Neuron (in vitro differentiated cells): ENCODE measurements at regions not wholly inside any gene's neighbourhood (a gene's known extent, or its start where the extent isn't known, plus 50 kb on each side); places are given as distances from the start of the nearest gene placed in this dataset.
"Not testable (repeated sequence)": the region's sequence is repeated elsewhere in the genome, so short reads cannot be mapped to it uniquely, and the experiment has no call there.

Experiments
- H2AFZ ChIP-seq: one replicate; pipeline ENCODE4 v1.6.1; 2013; ENCODE audit warnings: low read depth, mild to moderate bottlenecking, inconsistent platforms, low read length, moderate library complexity
- H3K27me3 ChIP-seq: one replicate; pipeline ENCODE4 v1.6.1; 2013; ENCODE audit warnings: low read length; ENCODE audit not compliant: insufficient read depth
- H3K36me3 ChIP-seq: one replicate; pipeline ENCODE4 v1.6.1; 2013; ENCODE audit warnings: low read length; ENCODE audit not compliant: insufficient read depth
- H3K4me1 ChIP-seq: one replicate; pipeline ENCODE4 v1.6.1; 2013; ENCODE audit warnings: low read length; ENCODE audit not compliant: insufficient read depth
- H3K4me3 ChIP-seq: 2 replicates; pipeline ENCODE4 v1.5.1; 2013; ENCODE audit warnings: mild to moderate bottlenecking, low read length, moderate library complexity
- H3K9me3 ChIP-seq: one replicate; pipeline ENCODE4 v1.6.1; 2013; ENCODE audit warnings: low read length

DNA sequence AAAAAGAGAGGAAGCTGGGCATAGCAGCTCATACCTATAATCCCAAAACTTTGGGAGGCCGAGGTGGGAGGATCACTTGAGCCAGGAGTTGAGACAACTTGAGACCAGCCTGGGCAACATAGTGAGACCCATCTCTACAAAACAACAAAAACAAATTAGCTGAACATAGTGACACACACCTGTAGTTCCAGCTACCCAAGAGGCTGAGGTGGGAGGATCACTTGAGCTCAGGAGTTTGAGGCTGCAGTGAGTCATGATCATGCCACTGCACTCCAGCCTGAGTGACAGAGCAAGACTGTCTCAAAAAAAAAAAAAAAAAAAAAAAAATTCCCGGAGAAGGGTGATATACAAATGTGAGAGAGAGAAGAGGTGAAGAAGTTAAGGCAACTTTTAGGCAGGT, 143.8 kb downstream of the GLUL start:
- not testable (repeated sequence) for H3K9me3 ChIP-seq, H3K4me3 ChIP-seq, H3K36me3 ChIP-seq, H3K4me1 ChIP-seq, H2AFZ ChIP-seq, H3K27me3 ChIP-seq

DNA sequence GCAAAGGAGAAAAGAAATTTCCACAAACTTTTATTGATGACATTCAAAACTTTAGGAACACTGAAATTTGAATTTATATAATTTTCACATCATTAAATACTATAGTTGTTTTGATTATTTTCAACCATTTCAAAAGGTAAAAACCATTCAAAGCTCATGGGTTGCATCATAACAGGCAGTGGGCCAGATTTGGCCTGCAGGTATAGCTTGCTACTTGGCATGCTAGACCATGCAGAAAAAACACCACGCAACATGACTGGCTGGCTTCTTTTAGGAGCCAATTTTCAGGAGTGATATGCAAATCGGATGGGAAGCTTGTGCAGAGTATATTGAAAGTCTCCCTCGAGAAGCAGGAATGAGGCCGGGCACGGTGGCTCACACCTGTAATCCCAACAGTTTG, 144.8 kb downstream of the GLUL start:
- no peaks in the 10 kb centered on the region for H3K36me3 ChIP-seq
- H3K4me1 ChIP-seq, result no peaks in the 10 kb centered on the region
- H3K9me3 ChIP-seq, result no peaks in the 10 kb centered on the region
- peaks cover 7% of the 10 kb centered on the region for H3K27me3 ChIP-seq
- H3K4me3 ChIP-seq, result no peak overlapping the region
- H2AFZ ChIP-seq, result no peak overlapping the region

DNA sequence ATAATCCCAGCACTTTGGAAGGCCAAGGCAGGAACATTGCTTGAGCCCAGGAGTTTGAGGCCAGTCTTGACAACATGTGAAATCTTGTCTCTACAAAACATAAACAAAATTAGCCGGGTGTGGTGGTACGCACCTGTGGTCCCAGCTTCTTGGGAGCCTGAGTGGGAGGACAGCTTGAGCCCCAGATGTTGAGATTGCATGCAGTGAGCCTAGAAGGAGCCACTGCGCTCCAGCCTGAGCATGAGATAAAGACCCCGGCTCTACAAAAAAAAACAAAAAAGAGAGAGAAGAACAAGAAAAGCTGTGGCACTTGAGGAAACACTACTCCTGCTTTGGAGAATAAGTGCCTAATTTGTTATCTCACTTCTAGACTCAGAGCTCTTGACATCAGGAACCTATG, 146.6 kb downstream of the GLUL start:
- Histone ChIP-seq H3K4me1 (no peaks in the 10 kb centered on the region), H3K4me3 (no peak overlapping the region), H3K36me3 (no peaks in the 10 kb centered on the region), H3K9me3 (no peaks in the 10 kb centered on the region), H3K27me3 (peaks cover 7% of the 10 kb centered on the region), H2AFZ (no peak overlapping the region)

DNA sequence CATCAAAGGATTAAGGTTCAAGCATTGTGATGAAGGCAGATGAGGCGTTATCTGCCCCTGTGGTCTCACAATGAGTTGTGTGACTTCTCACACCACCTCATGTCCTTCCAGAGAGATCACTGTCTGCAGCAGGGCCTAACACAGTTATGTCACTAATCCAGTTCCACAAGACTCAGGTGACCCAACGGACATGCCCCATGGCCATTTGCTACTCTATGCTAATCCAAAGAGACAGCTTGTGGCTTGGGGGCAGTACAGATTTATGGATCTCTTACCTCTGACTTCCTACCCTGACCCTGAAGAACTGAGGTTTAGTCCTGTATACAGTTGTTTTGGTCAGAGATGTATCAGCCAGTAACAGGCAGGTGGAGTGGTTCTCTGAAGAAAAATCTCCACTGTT, 147.1 kb downstream of the GLUL start:
- Histone ChIP-seq H2AFZ (no peak overlapping the region), H3K4me3 (no peak overlapping the region), H3K27me3 (peaks cover 7% of the 10 kb centered on the region), H3K9me3 (no peaks in the 10 kb centered on the region), H3K4me1 (no peaks in the 10 kb centered on the region), H3K36me3 (no peaks in the 10 kb centered on the region)

DNA sequence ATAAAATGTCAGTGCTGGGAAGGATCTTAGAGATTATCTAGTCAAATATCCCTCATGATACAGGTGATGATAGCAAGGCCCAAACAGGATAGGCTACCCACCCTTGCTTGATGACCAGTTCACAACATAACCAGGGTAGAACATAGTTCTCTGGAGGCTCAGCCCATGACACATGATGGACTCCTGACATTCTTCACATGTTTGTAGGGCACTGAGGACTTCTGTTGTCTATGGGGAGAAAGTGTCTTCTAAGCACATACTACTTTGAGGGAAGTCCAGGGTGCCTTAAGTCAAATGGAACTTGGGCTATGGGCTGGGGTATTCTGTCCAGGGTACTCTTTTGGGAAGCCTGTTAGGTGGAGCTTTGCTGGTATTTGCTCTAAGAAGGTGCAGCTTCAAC, 148.9 kb downstream of the GLUL start:
- Histone ChIP-seq H3K4me1 (no peaks in the 10 kb centered on the region), H3K9me3 (no peaks in the 10 kb centered on the region), H3K4me3 (no peak overlapping the region), H3K36me3 (no peaks in the 10 kb centered on the region), H3K27me3 (peaks cover 7% of the 10 kb centered on the region), H2AFZ (no peak overlapping the region)

DNA sequence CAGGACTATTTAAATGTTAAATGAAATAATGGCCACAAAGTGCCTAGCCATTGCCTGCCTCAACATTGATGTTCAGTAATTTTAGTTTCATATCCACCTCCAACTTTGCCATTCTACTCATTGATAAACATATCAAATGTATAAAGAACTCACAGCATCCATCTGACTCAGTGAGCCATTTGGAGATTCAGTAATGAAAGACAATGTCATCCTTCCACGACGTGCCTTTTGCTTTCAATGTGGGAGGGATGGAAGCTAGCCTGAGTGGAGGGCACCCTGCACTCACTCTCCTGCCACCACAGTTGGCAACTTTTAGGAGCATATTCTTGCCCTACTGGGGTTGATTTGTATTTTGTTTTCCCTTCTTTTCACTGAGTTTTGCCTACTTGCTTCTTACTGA, 151.5 kb downstream of the GLUL start:
- H3K27me3 ChIP-seq, result peaks cover 7% of the 10 kb centered on the region

DNA sequence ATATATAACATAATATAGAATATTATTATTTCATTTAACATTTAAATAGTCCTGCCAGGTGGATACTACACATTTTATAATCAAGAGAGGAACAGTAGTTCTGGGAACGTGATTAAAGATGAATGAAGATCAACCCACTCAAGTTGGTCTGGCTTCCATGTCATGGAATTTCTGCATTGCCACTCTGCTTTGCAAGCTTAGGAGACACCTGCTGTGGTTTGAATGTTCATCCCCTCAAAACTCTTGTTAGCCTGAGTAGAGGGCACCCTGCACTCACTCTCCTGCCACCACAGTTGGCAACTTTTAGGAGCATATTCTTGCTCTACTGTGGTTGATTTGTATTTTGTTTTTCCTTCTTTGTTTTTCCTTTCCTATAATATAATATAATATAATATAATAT, 153.2 kb downstream of the GLUL start:
- Histone ChIP-seq H3K9me3 (no peaks in the 10 kb centered on the region), H3K27me3 (peaks cover 7% of the 10 kb centered on the region), H2AFZ (no peak overlapping the region), H3K4me3 (no peak overlapping the region), H3K4me1 (no peaks in the 10 kb centered on the region), H3K36me3 (no peaks in the 10 kb centered on the region)

More for the DNA sequence above, 151.5 kb downstream of the GLUL start:
- no peak overlapping the region for H2AFZ ChIP-seq
- no peak overlapping the region for H3K4me3 ChIP-seq
- H3K4me1 ChIP-seq, result no peaks in the 10 kb centered on the region
- no peaks in the 10 kb centered on the region for H3K9me3 ChIP-seq
- no peaks in the 10 kb centered on the region for H3K36me3 ChIP-seq

DNA sequence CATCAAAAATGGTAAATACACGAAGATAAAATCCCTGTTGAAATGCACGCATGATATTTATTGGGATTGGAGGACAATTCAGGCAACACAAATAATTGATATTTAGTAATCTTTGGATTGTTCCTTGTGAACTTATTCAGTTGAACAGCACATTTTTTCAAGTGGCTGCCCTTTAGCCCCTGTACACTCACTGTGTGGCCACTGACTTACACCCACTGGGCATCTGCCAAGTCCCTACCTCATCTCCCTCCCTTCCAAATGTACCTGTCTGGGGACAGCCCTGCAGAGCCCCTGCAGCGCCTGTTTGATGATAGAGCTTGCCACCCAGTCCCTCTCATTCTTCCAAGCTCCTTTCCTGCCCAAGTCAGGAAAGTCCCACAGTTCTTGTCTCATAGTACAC, 154.3 kb downstream of the GLUL start:
- no peaks in the 10 kb centered on the region for H3K4me1 ChIP-seq
- no peak overlapping the region for H3K4me3 ChIP-seq
- H2AFZ ChIP-seq, result no peak overlapping the region
- no peaks in the 10 kb centered on the region for H3K9me3 ChIP-seq
- H3K27me3 ChIP-seq, result peaks cover 7% of the 10 kb centered on the region
- H3K36me3 ChIP-seq, result no peaks in the 10 kb centered on the region

DNA sequence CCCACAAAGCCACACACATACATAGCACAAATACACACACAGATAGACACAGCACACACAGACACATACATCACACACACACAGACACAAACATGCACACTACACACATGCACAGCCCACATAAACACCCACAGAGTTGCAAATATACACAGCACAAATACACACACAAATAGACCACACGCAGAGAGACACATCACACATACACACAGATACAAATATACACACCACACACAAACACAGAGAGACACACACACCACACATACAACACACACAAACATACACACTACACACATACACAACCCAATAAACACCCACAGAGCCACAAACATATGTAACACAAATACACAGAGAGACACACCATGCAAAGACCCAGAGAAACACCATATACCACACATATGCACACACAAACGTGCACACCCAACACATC, 154.9 kb downstream of the GLUL start:
- no peaks in the 10 kb centered on the region for H3K9me3 ChIP-seq
- H3K27me3 ChIP-seq, result peaks cover 1% of the 10 kb centered on the region
- no peaks in the 10 kb centered on the region for H3K4me1 ChIP-seq
- no peak overlapping the region for H3K4me3 ChIP-seq
- H2AFZ ChIP-seq, result no peak overlapping the region
- H3K36me3 ChIP-seq, result no peaks in the 10 kb centered on the region

DNA sequence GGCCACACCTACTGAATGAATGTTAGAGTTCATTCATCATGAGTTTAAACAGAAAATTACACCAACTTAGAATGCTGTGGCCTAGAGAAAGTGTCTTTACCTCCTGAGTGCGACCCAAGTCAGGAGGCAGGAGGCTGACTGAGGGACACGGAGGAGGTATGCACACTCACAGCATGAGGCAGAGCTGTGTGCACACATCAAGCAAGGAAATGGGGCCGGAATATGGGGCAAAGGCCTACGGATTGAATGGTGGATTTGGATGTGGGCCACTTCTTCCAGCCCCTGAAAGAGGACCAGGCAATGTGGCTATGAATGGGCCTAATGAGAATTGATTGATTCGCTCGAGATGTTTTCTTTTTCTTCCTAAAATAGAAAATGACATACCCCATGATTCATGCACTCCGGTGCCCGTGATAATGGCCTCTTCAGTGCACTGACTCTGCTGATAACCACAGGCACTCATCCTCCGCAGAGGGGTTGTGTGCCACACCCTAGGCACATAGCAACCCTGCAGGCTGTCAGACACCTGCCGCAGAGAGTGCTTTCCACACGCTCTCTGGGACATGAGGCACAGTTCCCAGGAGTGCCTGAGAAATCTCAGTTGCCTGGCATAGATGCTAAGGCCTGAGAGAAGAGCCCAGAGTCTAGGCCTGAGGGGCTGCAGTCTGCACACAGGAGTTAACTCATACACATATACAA, 155.5 kb downstream of the GLUL start:
- Histone ChIP-seq H2AFZ (no peak overlapping the region), H3K27me3 (no peaks in the 10 kb centered on the region), H3K36me3 (no peaks in the 10 kb centered on the region), H3K9me3 (no peaks in the 10 kb centered on the region), H3K4me1 (no peaks in the 10 kb centered on the region), H3K4me3 (no peak overlapping the region)

DNA sequence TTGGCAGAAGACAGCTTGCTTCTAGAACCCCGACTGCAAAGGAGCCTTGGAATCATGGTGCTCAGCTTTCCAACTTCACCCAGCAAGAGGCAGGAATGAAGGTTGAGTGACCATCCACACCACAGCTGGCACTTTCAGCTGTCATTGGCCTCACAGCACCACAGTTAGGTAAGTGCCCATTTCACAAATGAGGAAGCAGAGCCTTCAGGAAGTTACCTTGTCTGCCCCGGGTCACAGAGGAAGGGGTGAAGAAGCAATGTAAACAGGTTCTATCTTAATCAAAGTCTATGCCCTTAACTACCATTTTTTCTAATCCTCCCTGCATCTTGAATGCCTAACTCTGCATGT, 156.0 kb downstream of the GLUL start:
- Histone ChIP-seq H3K36me3 (no peaks in the 10 kb centered on the region), H2AFZ (no peak overlapping the region), H3K4me3 (no peak overlapping the region), H3K4me1 (no peaks in the 10 kb centered on the region), H3K9me3 (no peaks in the 10 kb centered on the region), H3K27me3 (no peaks in the 10 kb centered on the region)

DNA sequence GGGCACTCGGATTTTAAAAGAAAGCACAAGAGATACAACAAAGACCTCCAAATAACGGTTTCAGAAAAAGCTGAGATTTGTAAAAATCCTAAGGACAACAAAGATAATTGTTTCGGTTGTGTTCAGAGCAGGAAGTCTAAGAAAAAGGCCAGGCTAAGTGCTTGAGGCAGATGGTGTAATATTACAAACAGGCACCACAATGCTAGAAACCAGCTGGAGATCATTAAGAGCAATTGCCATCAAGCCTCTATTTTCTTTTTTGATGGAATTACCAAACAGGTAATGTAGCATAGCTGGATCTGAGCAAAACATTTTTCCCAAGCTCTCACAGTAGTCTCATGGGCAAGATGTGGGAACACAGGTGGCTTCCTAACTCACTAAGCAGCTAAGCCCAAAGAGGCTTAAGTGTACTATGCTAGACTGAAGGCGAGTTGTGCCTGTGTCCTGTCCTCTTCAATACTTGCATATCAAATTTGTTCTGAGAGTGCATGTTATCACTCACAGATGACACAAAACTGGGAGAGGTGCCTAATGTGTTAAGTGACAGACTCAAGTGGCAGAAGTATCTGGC, 161.6 kb downstream of the GLUL start:
- Histone ChIP-seq H3K9me3 (no peaks in the 10 kb centered on the region), H3K27me3 (no peaks in the 10 kb centered on the region), H3K36me3 (no peaks in the 10 kb centered on the region), H2AFZ (no peak overlapping the region), H3K4me3 (no peak overlapping the region), H3K4me1 (no peaks in the 10 kb centered on the region)

DNA sequence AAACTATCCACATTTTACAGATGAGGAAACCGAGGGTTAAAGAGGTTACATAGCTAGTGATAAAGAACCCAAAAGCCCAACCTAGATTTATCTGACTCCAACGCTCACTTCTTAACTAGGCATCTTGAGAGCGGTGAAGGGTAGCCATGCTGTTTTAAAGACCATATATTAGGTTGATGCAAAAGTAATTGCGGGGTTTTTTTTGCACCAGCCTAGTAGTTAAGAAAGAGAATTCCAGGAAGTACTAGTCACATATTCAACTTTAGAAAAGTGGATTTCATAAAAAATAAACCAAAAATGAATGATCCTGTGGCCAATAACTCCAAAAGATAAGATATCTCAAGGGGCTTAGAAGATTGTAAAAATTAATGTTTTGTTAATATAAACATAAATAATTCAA, 162.1 kb downstream of the GLUL start:
- H3K36me3 ChIP-seq, result no peaks in the 10 kb centered on the region
- H3K27me3 ChIP-seq, result no peaks in the 10 kb centered on the region
- H3K4me1 ChIP-seq, result no peaks in the 10 kb centered on the region
- no peak overlapping the region for H3K4me3 ChIP-seq
- no peak overlapping the region for H2AFZ ChIP-seq
- no peaks in the 10 kb centered on the region for H3K9me3 ChIP-seq
